Hepatocyte (in vitro differentiated cells): ENCODE measurements at regions not wholly inside any gene's neighbourhood (a gene's known extent, or its start where the extent isn't known, plus 50 kb on each side); places are given as distances from the start of the nearest gene placed in this dataset.
"Not testable (repeated sequence)": the region's sequence is repeated elsewhere in the genome, so short reads cannot be mapped to it uniquely, and the experiment has no call there.

Source experiments
- DNase-seq: peaks from one replicate; pipeline ENCODE4 v3.0.0-alpha.2; 2016; ENCODE audit warnings: low spot score
- H2AFZ ChIP-seq: fragments of 200-600 bp; sonication (generic); 2 replicates; pipeline ENCODE4 v1.6.0; 2016; ENCODE audit warnings: antibody characterized with exemption, mild to moderate bottlenecking
- H3K27ac ChIP-seq: fragments of 200-600 bp; sonication (generic); 2 replicates; pipeline ENCODE4 v1.5.1; 2016; ENCODE audit warnings: mild to moderate bottlenecking
- H3K27me3 ChIP-seq: fragments of 200-600 bp; sonication (generic); 2 replicates; pipeline ENCODE4 v1.6.1; 2016
- H3K36me3 ChIP-seq: fragments of 200-600 bp; sonication (generic); replicated peaks from 2 replicates; pipeline ENCODE4 v1.5.1; 2016; ENCODE audit warnings: low read depth; ENCODE audit not compliant: insufficient read depth
- H3K4me1 ChIP-seq: fragments of 200-600 bp; sonication (generic); 2 replicates; pipeline ENCODE4 v1.5.1; 2016; ENCODE audit warnings: mild to moderate bottlenecking, moderate library complexity; ENCODE audit not compliant: insufficient read depth
- H3K4me2 ChIP-seq: fragments of 200-600 bp; sonication (generic); 2 replicates; pipeline ENCODE4 v1.6.0; 2016
- H3K4me3 ChIP-seq: fragments of 200-600 bp; sonication (generic); 2 replicates; pipeline ENCODE4 v1.5.1; 2016; ENCODE audit warnings: mild to moderate bottlenecking
- H3K79me2 ChIP-seq: fragments of 200-600 bp; sonication (generic); 2 replicates; pipeline ENCODE4 v1.6.0; 2017; ENCODE audit warnings: mild to moderate bottlenecking
- H3K9me2 ChIP-seq: fragments of 200-600 bp; sonication (generic); replicated peaks from 2 replicates; pipeline ENCODE4 v1.6.0; 2017; ENCODE audit warnings: mild to moderate bottlenecking; ENCODE audit not compliant: insufficient read depth
- H3K9me3 ChIP-seq: fragments of 200-600 bp; sonication (generic); 2 replicates; pipeline ENCODE4 v1.5.1; 2016; ENCODE audit warnings: low read depth, mild to moderate bottlenecking
- H4K20me1 ChIP-seq: fragments of 200-600 bp; sonication (generic); 2 replicates; pipeline ENCODE4 v1.6.0; 2016; ENCODE audit warnings: mild to moderate bottlenecking; ENCODE audit not compliant: insufficient read depth, poor library complexity, severe bottlenecking
- CTCF ChIP-seq: fragments of 200-600 bp; sonication (generic); IDR thresholded peaks from 2 replicates; pipeline ENCODE4 v1.5.1; 2016; ENCODE audit warnings: antibody characterized with exemption, mild to moderate bottlenecking; ENCODE audit not compliant: poor library complexity
- EZH2 ChIP-seq: fragments of 200-600 bp; sonication (generic); IDR thresholded peaks from 2 replicates; pipeline ENCODE4 v1.6.1; 2016; ENCODE audit warnings: antibody characterized with exemption, mild to moderate bottlenecking, borderline replicate concordance
- EZH2phosphoT487 ChIP-seq: fragments of 200-600 bp; sonication (generic); IDR thresholded peaks from one replicate; pipeline ENCODE4 v1.6.1; 2018; ENCODE audit warnings: antibody characterized with exemption, mild to moderate bottlenecking, low read depth, moderate library complexity; ENCODE audit not compliant: unreplicated experiment, severe bottlenecking
- WGBS: methylation state at CpG from one replicate; pipeline ENCODE4 v1.1.6; 2016; ENCODE audit warnings: low lambda C conversion rate; ENCODE audit errors: missing lambda C conversion rate; 5-methylcytosine and 5-hydroxymethylcytosine counted together

- no peak overlapping the region for H2AFZ ChIP-seq
- no peaks in the 10 kb centered on the region for H3K36me3 ChIP-seq
- no peak overlapping the region for H3K27ac ChIP-seq
- H3K79me2 ChIP-seq: no peaks in the 10 kb centered on the region
- H3K4me2 ChIP-seq: no peak overlapping the region
- TF ChIP-seq CTCF (no peak), EZH2 (no peak), EZH2phosphoT487 (no peak)
- no peaks in the 10 kb centered on the region for H4K20me1 ChIP-seq
- WGBS: 97% methylated on average over 15 of the region's 15 CpGs
- no peaks in the 10 kb centered on the region for H3K27me3 ChIP-seq
- no peaks in the 10 kb centered on the region for H3K9me2 ChIP-seq
- no peaks in the 10 kb centered on the region for H3K4me1 ChIP-seq
- DNase-seq: no peak
- no peaks in the 10 kb centered on the region for H3K9me3 ChIP-seq
- no peak overlapping the region for H3K4me3 ChIP-seq
Measured at GRCh38 chr12:19616781-19617180, 177.5 kb downstream of the AEBP2 start.

DNA sequence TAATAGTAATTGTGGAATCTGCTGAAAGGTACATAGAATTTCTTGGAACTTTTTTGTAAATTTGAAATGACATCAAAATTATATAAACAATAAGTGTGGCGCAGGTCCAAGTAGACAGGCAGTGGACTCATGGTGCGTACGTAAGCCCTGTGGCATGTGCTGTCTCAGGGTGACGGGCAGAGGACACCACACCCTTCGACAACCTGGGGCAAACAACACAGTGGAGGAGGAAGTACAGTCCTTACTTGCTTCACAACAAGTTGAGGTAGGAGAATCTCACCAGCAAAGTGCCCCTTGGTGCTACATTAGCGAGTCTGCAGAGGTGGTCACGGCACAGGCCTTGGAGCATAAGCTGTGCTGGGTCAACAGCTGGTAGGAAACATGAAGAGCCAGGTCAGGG, 180.9 kb downstream of the AEBP2 start:
- Histone ChIP-seq H3K4me2 (no peak overlapping the region), H3K9me2 (no peaks in the 10 kb centered on the region), H3K27me3 (no peaks in the 10 kb centered on the region), H3K27ac (no peak overlapping the region), H3K4me1 (no peaks in the 10 kb centered on the region), H4K20me1 (no peaks in the 10 kb centered on the region), H3K9me3 (no peaks in the 10 kb centered on the region), H3K4me3 (no peak overlapping the region), H3K36me3 (no peaks in the 10 kb centered on the region), H2AFZ (no peak overlapping the region), H3K79me2 (no peaks in the 10 kb centered on the region)
- TF ChIP-seq EZH2phosphoT487 (no peak), EZH2 (no peak)
- WGBS: 87% methylated on average over 7 of the region's 7 CpGs
- no peak for DNase-seq

DNA sequence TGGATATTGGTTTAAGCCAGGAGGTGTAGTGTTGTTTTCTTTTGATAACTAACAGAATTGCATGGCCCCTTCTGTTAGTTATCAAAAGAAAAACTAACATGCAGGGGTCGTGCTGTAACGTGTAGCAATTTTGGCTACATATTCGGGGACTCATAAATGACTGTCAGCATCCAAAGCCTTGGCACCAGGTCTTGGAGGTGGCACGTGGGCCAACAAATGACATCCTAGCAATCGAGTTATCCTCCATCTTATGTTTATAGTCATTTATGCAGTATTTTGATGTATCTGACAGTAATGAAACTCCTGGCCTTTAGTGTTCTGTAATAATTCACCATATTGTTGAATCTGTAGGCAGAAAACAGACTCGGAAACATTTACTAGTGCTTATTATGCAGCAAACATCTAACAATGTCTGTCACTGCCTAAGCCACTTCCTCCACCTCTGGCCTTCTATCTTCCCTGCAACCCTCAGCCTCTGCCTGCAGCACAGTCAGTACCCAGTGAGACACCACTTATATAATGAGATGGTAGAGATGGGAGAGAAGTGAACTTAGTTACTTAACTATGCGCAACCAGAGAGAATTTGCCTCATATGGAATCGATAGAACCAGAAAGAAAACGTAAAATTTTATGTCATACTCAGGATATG, 184.6 kb downstream of the AEBP2 start:
- Histone ChIP-seq H4K20me1 (no peaks in the 10 kb centered on the region), H3K36me3 (no peaks in the 10 kb centered on the region), H3K4me1 (no peaks in the 10 kb centered on the region), H3K27ac (no peak overlapping the region), H3K4me2 (no peak overlapping the region), H3K4me3 (no peak overlapping the region), H2AFZ (no peak overlapping the region), H3K9me3 (no peaks in the 10 kb centered on the region), H3K27me3 (no peaks in the 10 kb centered on the region), H3K9me2 (no peaks in the 10 kb centered on the region), H3K79me2 (no peaks in the 10 kb centered on the region)
- 84% methylated on average over 9 of the region's 9 CpGs for WGBS
- TF ChIP-seq EZH2: no peak
- TF ChIP-seq EZH2phosphoT487: no peak
- no peak for TF ChIP-seq CTCF
- no peak for DNase-seq

- H3K9me3 ChIP-seq: no peaks in the 10 kb centered on the region
- H3K27me3 ChIP-seq: no peaks in the 10 kb centered on the region
- H3K4me3 ChIP-seq: no peak overlapping the region
- no peaks in the 10 kb centered on the region for H3K36me3 ChIP-seq
- peak; percentile 41 for DNase-seq
- TF ChIP-seq CTCF: no peak
- TF ChIP-seq EZH2phosphoT487: no peak
- TF ChIP-seq EZH2: no peak
- H3K4me2 ChIP-seq: no peak overlapping the region
- WGBS: 31% methylated on average over 6 of the region's 6 CpGs
- no peaks in the 10 kb centered on the region for H3K9me2 ChIP-seq
- H3K4me1 ChIP-seq: no peaks in the 10 kb centered on the region
- H2AFZ ChIP-seq: no peak overlapping the region
- H3K79me2 ChIP-seq: no peaks in the 10 kb centered on the region
- H3K27ac ChIP-seq: no peak overlapping the region
- H4K20me1 ChIP-seq: no peaks in the 10 kb centered on the region
Measured at GRCh38 chr12:19624491-19624890, 185.2 kb downstream of the AEBP2 start.

- not testable (repeated sequence) for H4K20me1 ChIP-seq, H3K4me1 ChIP-seq, H3K9me3 ChIP-seq, H3K27me3 ChIP-seq, H2AFZ ChIP-seq, H3K4me3 ChIP-seq, DNase-seq, H3K36me3 ChIP-seq, H3K79me2 ChIP-seq, H3K4me2 ChIP-seq, H3K27ac ChIP-seq, H3K9me2 ChIP-seq
- WGBS: 78% methylated on average over 4 of the region's 4 CpGs
Measured at GRCh38 chr12:19625551-19625950, 186.3 kb downstream of the AEBP2 start.
